ENCODE measurements at regions not wholly inside any gene's neighbourhood (a gene's known extent, or its start where the extent isn't known, plus 50 kb on each side); places are given as distances from the start of the nearest gene placed in this dataset.

- TF ChIP-seq GABPA (IDR thresholded peaks at IDR 0.05; ENCODE audit: low read depth): no peak
- no peak for TF ChIP-seq USF2 (IDR thresholded peaks at IDR 0.05; ENCODE audit: borderline replicate concordance, low read depth, low read length)
- TF ChIP-seq ELF1 (IDR thresholded peaks at IDR 0.05): no peak
- no peak for TF ChIP-seq ZBTB33 (IDR thresholded peaks at IDR 0.05; ENCODE audit: borderline replicate concordance, low read depth)
- no peak for TF ChIP-seq TCF12 (IDR thresholded peaks at IDR 0.05)
- TF ChIP-seq RXRA (IDR thresholded peaks at IDR 0.05; ENCODE audit: borderline replicate concordance, low read depth): no peak
- no peak for TF ChIP-seq PBX3 (IDR thresholded peaks at IDR 0.05)
- no peak for TF ChIP-seq JUND (IDR thresholded peaks at IDR 0.05)
- TF ChIP-seq RCOR1 (IDR thresholded peaks at IDR 0.05; ENCODE audit: low read length): no peak
- TF ChIP-seq USF1 (IDR thresholded peaks at IDR 0.05; ENCODE audit: borderline replicate concordance, low read depth): no peak
- no peak for TF ChIP-seq REST (IDR thresholded peaks at IDR 0.05; ENCODE audit: low read depth, low read length)
- TF ChIP-seq TEAD4 (IDR thresholded peaks at IDR 0.05; ENCODE audit: borderline replicate concordance, insufficient read depth): no peak
- no peak for TF ChIP-seq FOXM1 (IDR thresholded peaks at IDR 0.05; ENCODE audit: low read depth)
- no peak for TF ChIP-seq IRF3 (IDR thresholded peaks at IDR 0.05; ENCODE audit: low read depth, low read length)
- Histone ChIP-seq H3K36me3 (replicated peaks in 1 of 2; ENCODE audit: control insufficient read depth in 1 of 2, insufficient read depth in 2 of 2, low read length in 1 of 2) (no peaks in the 10 kb centered on the region), H3K79me2 (ENCODE audit: insufficient read depth) (no peaks in the 10 kb centered on the region), H3K9me3 (no peaks in the 10 kb centered on the region), H3K27ac (ENCODE audit: low read depth in 2 of 2, low read length in 1 of 2) (no peak overlapping the region), H3K27me3 (ENCODE audit: insufficient read depth) (no peaks in the 10 kb centered on the region), H3F3A (replicated peaks; ENCODE audit: insufficient read depth) (no peaks in the 10 kb centered on the region), H2AFZ (ENCODE audit: low read depth) (no peak overlapping the region), H3K9ac (no peak overlapping the region), H4K20me1 (ENCODE audit: insufficient read depth) (no peaks in the 10 kb centered on the region), H3K9me2 (no peaks in the 10 kb centered on the region), H3K4me3 (ENCODE audit: low read depth in 2 of 2, low read length in 1 of 2) (no peak overlapping the region), H3K4me1 (ENCODE audit: control insufficient read depth in 1 of 2, insufficient read depth in 2 of 2, low read depth in 1 of 2, low read length in 1 of 2) (no peaks in the 10 kb centered on the region), H3K4me2 (no peak overlapping the region)
- 7% methylated on average over 7 of the region's 13 CpGs for WGBS (ENCODE audit: low lambda C conversion rate)
- ChIA-PET CTCF (no interaction called here), POLR2A (no interaction called here)
- no peak for DNase-seq
These were observed 1151.7 kb downstream of the VRK1 start for GRCh38 chr14:97948841-97949240.

Data from SK-N-SH (cell line).